ENCODE measurements at regions not wholly inside any gene's neighbourhood (a gene's known extent, or its start where the extent isn't known, plus 50 kb on each side); places are given as distances from the start of the nearest gene placed in this dataset.

DNA sequence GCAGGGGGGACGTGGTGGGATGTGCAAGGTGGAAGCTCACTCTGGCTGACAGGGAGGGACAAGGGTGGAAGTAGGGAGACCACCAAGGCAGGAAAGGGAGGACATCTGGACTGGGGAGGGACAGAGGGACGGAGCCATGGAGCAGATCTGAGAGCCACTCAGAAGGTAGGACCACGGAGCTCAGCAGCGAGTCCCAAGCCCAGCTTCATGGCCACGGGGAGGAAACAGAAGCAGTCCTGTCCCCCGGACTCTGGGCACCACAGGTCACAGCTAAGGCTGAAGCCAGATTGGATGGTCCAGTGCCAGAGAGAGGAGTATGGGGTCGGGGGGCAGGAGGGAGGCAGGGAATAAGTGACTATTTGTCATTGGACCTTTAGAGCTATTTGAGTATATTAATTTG, 220.1 kb downstream of the TBC1D2B start:
- Mint-ChIP-seq H3K9me3 (no peaks in the 10 kb centered on the region), H3K36me3 (no peaks in the 10 kb centered on the region), H3K27ac (no peak overlapping the region), H3K27me3 (peaks cover 8 to 31% of the 10 kb centered on the region in 2 donors), H3K4me3 (no peak overlapping the region), H3K4me1 (no peaks in the 10 kb centered on the region)
- Histone ChIP-seq H3K36me3 (ENCODE audit: insufficient read depth, low read length) (no peaks in the 10 kb centered on the region), H3K27me3 (ENCODE audit: insufficient read depth, low read length, poor library complexity, severe bottlenecking) (no peaks in the 10 kb centered on the region), H3K27ac (ENCODE audit: low read depth, low read length) (no peak overlapping the region), H3K4me3 (ENCODE audit: low read length) (no peak overlapping the region), H3K9me3 (ENCODE audit: low read length) (no peaks in the 10 kb centered on the region), H3K4me1 (ENCODE audit: insufficient read depth, low read length) (no peaks in the 10 kb centered on the region)
- CTCF ChIA-PET: no interaction called here
- POLR2A ChIA-PET: no interaction called here
- DNase-seq: no peak

- Histone ChIP-seq H3K27me3 (ENCODE audit: insufficient read depth, low read length, poor library complexity, severe bottlenecking) (no peaks in the 10 kb centered on the region), H3K9me3 (ENCODE audit: low read length) (no peaks in the 10 kb centered on the region), H3K4me1 (ENCODE audit: insufficient read depth, low read length) (no peaks in the 10 kb centered on the region), H3K4me3 (ENCODE audit: low read length) (no peak overlapping the region), H3K27ac (ENCODE audit: low read depth, low read length) (no peak overlapping the region), H3K36me3 (ENCODE audit: insufficient read depth, low read length) (no peaks in the 10 kb centered on the region)
- H3K9me3 Mint-ChIP-seq: no peaks in the 10 kb centered on the region
- DNase-seq: no peak
- H3K27me3 Mint-ChIP-seq: peaks cover 6 to 37% of the 10 kb centered on the region in 2 donors
- H3K36me3 Mint-ChIP-seq: no peaks in the 10 kb centered on the region
- no peak overlapping the region for H3K4me3 Mint-ChIP-seq
- POLR2A ChIA-PET: no interaction called here
- no peaks in the 10 kb centered on the region for H3K4me1 Mint-ChIP-seq
- CTCF ChIA-PET: no interaction called here
- H3K27ac Mint-ChIP-seq: no peak overlapping the region
Observed at GRCh38 chr15:77856705-77857346, 220.7 kb downstream of the TBC1D2B start.

- H3K4me3 Mint-ChIP-seq: no peak overlapping the region
- Histone ChIP-seq H3K36me3 (ENCODE audit: insufficient read depth, low read length) (no peaks in the 10 kb centered on the region), H3K9me3 (ENCODE audit: low read length) (no peaks in the 10 kb centered on the region), H3K27ac (ENCODE audit: low read depth, low read length) (no peak overlapping the region), H3K4me1 (ENCODE audit: insufficient read depth, low read length) (no peaks in the 10 kb centered on the region), H3K4me3 (ENCODE audit: low read length) (no peak overlapping the region), H3K27me3 (ENCODE audit: insufficient read depth, low read length, poor library complexity, severe bottlenecking) (no peaks in the 10 kb centered on the region)
- CTCF ChIA-PET: no interaction called here
- no peaks in the 10 kb centered on the region for H3K4me1 Mint-ChIP-seq
- no peak overlapping the region for H3K27ac Mint-ChIP-seq
- no peaks in the 10 kb centered on the region for H3K36me3 Mint-ChIP-seq
- H3K27me3 Mint-ChIP-seq: peaks cover 6 to 39% of the 10 kb centered on the region in 2 donors
- H3K9me3 Mint-ChIP-seq: no peaks in the 10 kb centered on the region
- DNase-seq: no peak
- POLR2A ChIA-PET: interaction anchor here (0.7 kb wide), 1 partner anchor 214 kb away, joined by 6 read pairs; no protein-coding TSS in a partner anchor
Observed at GRCh38 chr15:77855871-77856270, 221.6 kb downstream of the TBC1D2B start.

DNA sequence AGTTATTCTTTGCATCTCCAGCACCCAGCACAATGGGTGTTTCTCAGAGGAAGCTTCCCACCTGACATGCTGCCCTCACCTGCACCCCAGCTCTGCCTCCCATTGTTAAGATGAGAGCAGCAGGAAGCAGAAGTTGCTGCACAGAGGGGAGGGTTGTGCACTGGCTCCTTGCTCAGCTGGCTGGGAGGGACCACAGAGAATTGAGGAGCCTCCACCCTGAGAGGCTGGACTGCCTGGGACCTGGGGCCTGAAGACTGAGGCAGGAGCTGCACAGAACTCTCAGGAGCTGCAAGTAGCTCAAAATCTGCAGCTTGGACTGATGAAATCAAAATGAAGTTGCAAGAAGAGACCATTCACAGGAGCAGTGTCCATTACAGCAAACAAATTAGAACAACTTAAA, 222.3 kb upstream of the LINGO1 start:
- ChIA-PET CTCF (no interaction called here), POLR2A (no interaction called here)
- Histone ChIP-seq H3K9me3 (ENCODE audit: low read length) (no peaks in the 10 kb centered on the region), H3K36me3 (ENCODE audit: insufficient read depth, low read length) (no peaks in the 10 kb centered on the region), H3K4me1 (ENCODE audit: insufficient read depth, low read length) (no peaks in the 10 kb centered on the region), H3K27ac (ENCODE audit: low read depth, low read length) (no peak overlapping the region), H3K4me3 (ENCODE audit: low read length) (no peak overlapping the region), H3K27me3 (ENCODE audit: insufficient read depth, low read length, poor library complexity, severe bottlenecking) (no peaks in the 10 kb centered on the region)
- Mint-ChIP-seq H3K27ac (no peak overlapping the region), H3K4me3 (no peak overlapping the region), H3K36me3 (no peaks in the 10 kb centered on the region), H3K27me3 (peaks cover 8 to 41% of the 10 kb centered on the region in 2 donors), H3K9me3 (peaks cover 0 to 7% (median 2%) of the 10 kb centered on the region in 5 donors), H3K4me1 (no peaks in the 10 kb centered on the region)
- no peak for DNase-seq

DNA sequence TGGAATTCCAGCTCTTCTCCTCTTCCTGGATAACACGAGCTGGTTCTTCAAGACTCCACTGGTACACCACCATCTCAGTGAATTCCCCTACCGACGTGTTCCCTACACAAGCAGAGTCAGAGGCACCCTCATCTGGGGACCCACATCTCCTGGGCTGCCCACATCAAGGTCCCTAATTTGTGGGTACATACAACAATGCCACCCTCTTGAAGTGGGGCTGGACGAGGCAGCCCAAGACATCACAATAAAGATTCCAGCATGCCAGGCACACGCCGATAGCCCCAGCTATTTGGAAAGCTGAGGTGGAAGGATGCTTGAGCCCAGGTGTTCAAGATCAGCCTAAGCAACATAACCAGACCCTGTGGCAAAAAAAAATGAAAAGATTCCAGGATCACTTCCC, 221.2 kb upstream of the LINGO1 start:
- Mint-ChIP-seq H3K4me3 (no peak overlapping the region), H3K36me3 (no peaks in the 10 kb centered on the region)
- CTCF ChIA-PET: no interaction called here

DNA sequence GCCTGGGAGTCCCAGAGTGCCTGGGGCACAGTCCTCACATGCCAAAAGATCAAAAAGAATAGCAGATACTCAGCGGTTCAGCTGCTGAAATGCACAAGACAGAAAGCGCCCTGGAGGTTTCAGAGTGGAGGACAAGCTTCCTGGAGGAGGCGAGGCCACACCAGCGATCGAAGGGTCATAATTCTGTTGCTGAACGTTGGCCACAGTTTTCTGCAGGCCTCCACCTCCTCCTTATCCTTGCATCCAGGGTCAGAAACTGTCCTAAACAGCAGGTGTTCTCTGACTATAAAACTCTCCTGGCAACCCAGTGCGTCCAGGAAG, 220.3 kb upstream of the LINGO1 start:
- peaks cover 2 to 9% (median 4%) of the 10 kb centered on the region in 5 donors for H3K9me3 Mint-ChIP-seq
- Histone ChIP-seq H3K4me3 (ENCODE audit: low read length) (no peak overlapping the region), H3K4me1 (ENCODE audit: insufficient read depth, low read length) (no peaks in the 10 kb centered on the region), H3K27ac (ENCODE audit: low read depth, low read length) (no peak overlapping the region), H3K36me3 (ENCODE audit: insufficient read depth, low read length) (no peaks in the 10 kb centered on the region), H3K27me3 (ENCODE audit: insufficient read depth, low read length, poor library complexity, severe bottlenecking) (no peaks in the 10 kb centered on the region), H3K9me3 (ENCODE audit: low read length) (no peaks in the 10 kb centered on the region)
- peaks cover 12 to 51% of the 10 kb centered on the region in 2 donors for H3K27me3 Mint-ChIP-seq
- no peak overlapping the region for H3K27ac Mint-ChIP-seq
- no peaks in the 10 kb centered on the region for H3K4me1 Mint-ChIP-seq
- CTCF ChIA-PET: no interaction called here
- no peaks in the 10 kb centered on the region for H3K36me3 Mint-ChIP-seq
- POLR2A ChIA-PET: no interaction called here
- no peak overlapping the region for H3K4me3 Mint-ChIP-seq
- DNase-seq: no peak

More for the DNA sequence above, 221.2 kb upstream of the LINGO1 start:
- no peak overlapping the region for H3K27ac Mint-ChIP-seq
- H3K9me3 Mint-ChIP-seq: peaks cover 1 to 8% (median 3%) of the 10 kb centered on the region in 5 donors
- no peak overlapping the region for H3K4me3 ChIP-seq (ENCODE audit: low read length)
- H3K4me1 ChIP-seq (ENCODE audit: insufficient read depth, low read length): no peaks in the 10 kb centered on the region
- POLR2A ChIA-PET: no interaction called here
- H3K27ac ChIP-seq (ENCODE audit: low read depth, low read length): no peak overlapping the region
- DNase-seq: no peak
- H3K27me3 ChIP-seq (ENCODE audit: insufficient read depth, low read length, poor library complexity, severe bottlenecking): no peaks in the 10 kb centered on the region
- H3K27me3 Mint-ChIP-seq: peaks cover 9 to 46% of the 10 kb centered on the region in 2 donors
- no peaks in the 10 kb centered on the region for H3K9me3 ChIP-seq (ENCODE audit: low read length)
- H3K36me3 ChIP-seq (ENCODE audit: insufficient read depth, low read length): no peaks in the 10 kb centered on the region
- H3K4me1 Mint-ChIP-seq: no peaks in the 10 kb centered on the region

DNA sequence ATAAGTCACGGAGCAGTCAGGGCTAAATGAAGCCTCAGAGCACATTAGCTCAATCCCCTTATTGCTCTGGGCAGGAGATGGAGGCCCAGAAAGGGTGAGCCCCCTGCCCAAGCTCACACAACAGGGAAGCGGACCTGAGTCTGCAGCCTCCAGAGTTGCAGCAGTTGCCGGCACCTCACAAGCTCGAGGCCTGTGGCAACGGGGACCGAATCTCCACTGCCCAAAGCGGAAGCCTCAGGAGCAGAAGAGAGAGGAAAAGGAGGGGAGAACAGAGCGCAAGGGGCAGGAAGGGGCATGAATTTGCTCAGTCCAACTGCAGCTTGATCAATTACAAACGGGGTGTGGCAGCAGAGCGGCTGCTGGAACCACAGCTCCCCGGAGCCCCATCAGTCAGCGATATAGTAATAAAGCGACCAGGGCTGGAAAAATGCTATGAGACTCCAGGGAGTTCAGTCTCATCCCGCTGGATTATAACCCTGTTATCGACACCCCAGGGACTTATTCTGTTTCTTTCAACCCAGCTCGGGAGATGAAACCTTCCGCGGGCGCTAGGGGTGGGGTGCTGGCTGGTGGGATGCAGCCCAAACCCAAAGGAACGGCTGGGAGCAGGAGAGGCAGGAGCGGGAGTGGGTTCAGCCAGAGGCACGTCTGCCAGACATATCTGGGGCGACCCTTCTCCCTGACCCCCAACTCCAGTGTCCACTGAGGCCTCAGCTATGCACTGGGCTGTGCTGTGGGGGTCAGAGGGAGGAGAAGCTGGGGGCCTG, 219.7 kb upstream of the LINGO1 start:
- no peak for DNase-seq
- Histone ChIP-seq H3K27me3 (ENCODE audit: insufficient read depth, low read length, poor library complexity, severe bottlenecking) (no peaks in the 10 kb centered on the region), H3K4me3 (ENCODE audit: low read length) (no peak overlapping the region), H3K36me3 (ENCODE audit: insufficient read depth, low read length) (no peaks in the 10 kb centered on the region), H3K9me3 (ENCODE audit: low read length) (no peaks in the 10 kb centered on the region), H3K27ac (ENCODE audit: low read depth, low read length) (no peak overlapping the region), H3K4me1 (ENCODE audit: insufficient read depth, low read length) (no peaks in the 10 kb centered on the region)
- H3K4me3 Mint-ChIP-seq: no peak overlapping the region
- no peaks in the 10 kb centered on the region for H3K4me1 Mint-ChIP-seq
- peaks cover 12 to 51% of the 10 kb centered on the region in 2 donors for H3K27me3 Mint-ChIP-seq
- peaks cover 2 to 9% (median 4%) of the 10 kb centered on the region in 5 donors for H3K9me3 Mint-ChIP-seq
- ChIA-PET POLR2A (no interaction called here), CTCF (no interaction called here)
- H3K36me3 Mint-ChIP-seq: peaks cover 0 to 2% (median 0%) of the 10 kb centered on the region in 3 donors
- H3K27ac Mint-ChIP-seq: no peak overlapping the region

DNA sequence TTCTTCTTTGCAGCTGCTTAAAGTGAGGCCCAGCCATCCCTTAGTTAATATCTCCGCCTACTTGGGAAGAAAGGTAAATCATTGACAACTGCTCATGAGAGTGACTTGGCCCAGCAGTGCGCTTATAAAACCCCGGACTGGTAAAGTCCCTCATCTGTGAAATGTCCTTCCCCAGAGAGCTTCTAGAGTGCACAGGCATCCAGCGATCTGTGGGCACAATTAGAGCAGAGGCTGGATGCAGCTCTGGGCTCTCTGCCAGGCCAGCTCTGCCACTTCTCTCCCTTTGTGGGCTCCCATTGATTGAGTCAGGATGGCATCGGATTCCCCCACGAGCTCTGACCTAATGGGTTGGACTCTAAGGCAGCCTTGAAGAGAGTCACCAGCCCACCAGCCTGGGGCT, 219.0 kb upstream of the LINGO1 start:
- H3K36me3 Mint-ChIP-seq: peaks cover 0 to 3% (median 0%) of the 10 kb centered on the region in 3 donors
- H3K27me3 Mint-ChIP-seq: peaks cover 10 to 54% of the 10 kb centered on the region in 2 donors
- no peaks in the 10 kb centered on the region for H3K27me3 ChIP-seq (ENCODE audit: insufficient read depth, low read length, poor library complexity, severe bottlenecking)
- H3K27ac Mint-ChIP-seq: no peak overlapping the region
- no peaks in the 10 kb centered on the region for H3K9me3 ChIP-seq (ENCODE audit: low read length)
- no peak overlapping the region for H3K4me3 Mint-ChIP-seq
- H3K36me3 ChIP-seq (ENCODE audit: insufficient read depth, low read length): no peaks in the 10 kb centered on the region
- ChIA-PET CTCF (no interaction called here), POLR2A (no interaction called here)
- no peaks in the 10 kb centered on the region for H3K4me1 Mint-ChIP-seq
- no peak overlapping the region for H3K4me3 ChIP-seq (ENCODE audit: low read length)
- H3K27ac ChIP-seq (ENCODE audit: low read depth, low read length): no peak overlapping the region
- peaks cover 2 to 9% (median 4%) of the 10 kb centered on the region in 5 donors for H3K9me3 Mint-ChIP-seq
- no peaks in the 10 kb centered on the region for H3K4me1 ChIP-seq (ENCODE audit: insufficient read depth, low read length)
- DNase-seq: no peak

All from CD8-positive, alpha-beta memory T cell (primary cell).